GM23338 (cell line): ENCODE measurements at regions not wholly inside any gene's neighbourhood (a gene's known extent, or its start where the extent isn't known, plus 50 kb on each side); places are given as distances from the start of the nearest gene placed in this dataset.

Experiments used
- EZH2 ChIP-seq: fragments of 200-600 bp; sonication (generic); IDR thresholded peaks from one replicate; pipeline ENCODE4 v1.8.0; 2017; ENCODE audit warnings: antibody characterized with exemption, mild to moderate bottlenecking, low read depth; ENCODE audit not compliant: unreplicated experiment
- POLR2AphosphoS5 ChIP-seq: IDR thresholded peaks from 2 replicates; pipeline ENCODE4 v1.6.1; 2016; ENCODE audit warnings: antibody characterized with exemption, low read depth
- TF ChIP-seq, protein P1 (sequence below), 2 experiments: fragments of 200-600 bp in 1 of 2; sonication (generic) in 1 of 2; conservative IDR thresholded peaks; 2 replicates each; pipeline versions ENCODE4 v1.5.1 to v1.6.1; 2016 to 2017; ENCODE audit warnings: antibody characterized with exemption in 2 of 2, low read depth in 2 of 2, mild to moderate bottlenecking in 2 of 2, moderate library complexity in 1 of 2
- TF ChIP-seq, protein P2 (sequence below): IDR thresholded peaks from one replicate; pipeline ENCODE4 v1.6.1; 2018; ENCODE audit warnings: antibody characterized with exemption; ENCODE audit not compliant: unreplicated experiment

DNA sequence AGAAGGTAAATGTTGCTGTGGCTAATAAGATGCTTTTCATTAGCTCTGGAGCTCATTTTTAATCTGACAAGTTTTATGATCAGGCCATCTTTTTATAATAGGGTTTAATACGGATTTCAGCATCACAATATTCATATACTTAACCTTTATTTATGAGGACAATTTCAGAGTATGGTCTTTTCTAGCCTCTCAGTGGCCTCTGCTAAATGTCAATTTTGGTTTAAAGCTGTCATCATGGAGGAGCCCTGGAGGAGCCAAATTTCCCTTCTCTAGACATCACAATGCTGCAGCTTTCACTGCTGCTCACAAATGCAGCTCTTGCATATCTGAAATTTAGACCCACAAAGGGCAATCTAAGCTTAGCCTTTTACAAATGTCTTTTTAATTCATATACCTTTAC lies 510.4 kb downstream of the PCDH7 start:
- TF ChIP-seq, protein P1, sequence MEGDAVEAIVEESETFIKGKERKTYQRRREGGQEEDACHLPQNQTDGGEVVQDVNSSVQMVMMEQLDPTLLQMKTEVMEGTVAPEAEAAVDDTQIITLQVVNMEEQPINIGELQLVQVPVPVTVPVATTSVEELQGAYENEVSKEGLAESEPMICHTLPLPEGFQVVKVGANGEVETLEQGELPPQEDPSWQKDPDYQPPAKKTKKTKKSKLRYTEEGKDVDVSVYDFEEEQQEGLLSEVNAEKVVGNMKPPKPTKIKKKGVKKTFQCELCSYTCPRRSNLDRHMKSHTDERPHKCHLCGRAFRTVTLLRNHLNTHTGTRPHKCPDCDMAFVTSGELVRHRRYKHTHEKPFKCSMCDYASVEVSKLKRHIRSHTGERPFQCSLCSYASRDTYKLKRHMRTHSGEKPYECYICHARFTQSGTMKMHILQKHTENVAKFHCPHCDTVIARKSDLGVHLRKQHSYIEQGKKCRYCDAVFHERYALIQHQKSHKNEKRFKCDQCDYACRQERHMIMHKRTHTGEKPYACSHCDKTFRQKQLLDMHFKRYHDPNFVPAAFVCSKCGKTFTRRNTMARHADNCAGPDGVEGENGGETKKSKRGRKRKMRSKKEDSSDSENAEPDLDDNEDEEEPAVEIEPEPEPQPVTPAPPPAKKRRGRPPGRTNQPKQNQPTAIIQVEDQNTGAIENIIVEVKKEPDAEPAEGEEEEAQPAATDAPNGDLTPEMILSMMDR (conservative IDR thresholded peaks at IDR 0.05; ENCODE audit: low read depth in 2 of 2), result no peak
- TF ChIP-seq POLR2AphosphoS5, result no peak
- TF ChIP-seq, protein P2, sequence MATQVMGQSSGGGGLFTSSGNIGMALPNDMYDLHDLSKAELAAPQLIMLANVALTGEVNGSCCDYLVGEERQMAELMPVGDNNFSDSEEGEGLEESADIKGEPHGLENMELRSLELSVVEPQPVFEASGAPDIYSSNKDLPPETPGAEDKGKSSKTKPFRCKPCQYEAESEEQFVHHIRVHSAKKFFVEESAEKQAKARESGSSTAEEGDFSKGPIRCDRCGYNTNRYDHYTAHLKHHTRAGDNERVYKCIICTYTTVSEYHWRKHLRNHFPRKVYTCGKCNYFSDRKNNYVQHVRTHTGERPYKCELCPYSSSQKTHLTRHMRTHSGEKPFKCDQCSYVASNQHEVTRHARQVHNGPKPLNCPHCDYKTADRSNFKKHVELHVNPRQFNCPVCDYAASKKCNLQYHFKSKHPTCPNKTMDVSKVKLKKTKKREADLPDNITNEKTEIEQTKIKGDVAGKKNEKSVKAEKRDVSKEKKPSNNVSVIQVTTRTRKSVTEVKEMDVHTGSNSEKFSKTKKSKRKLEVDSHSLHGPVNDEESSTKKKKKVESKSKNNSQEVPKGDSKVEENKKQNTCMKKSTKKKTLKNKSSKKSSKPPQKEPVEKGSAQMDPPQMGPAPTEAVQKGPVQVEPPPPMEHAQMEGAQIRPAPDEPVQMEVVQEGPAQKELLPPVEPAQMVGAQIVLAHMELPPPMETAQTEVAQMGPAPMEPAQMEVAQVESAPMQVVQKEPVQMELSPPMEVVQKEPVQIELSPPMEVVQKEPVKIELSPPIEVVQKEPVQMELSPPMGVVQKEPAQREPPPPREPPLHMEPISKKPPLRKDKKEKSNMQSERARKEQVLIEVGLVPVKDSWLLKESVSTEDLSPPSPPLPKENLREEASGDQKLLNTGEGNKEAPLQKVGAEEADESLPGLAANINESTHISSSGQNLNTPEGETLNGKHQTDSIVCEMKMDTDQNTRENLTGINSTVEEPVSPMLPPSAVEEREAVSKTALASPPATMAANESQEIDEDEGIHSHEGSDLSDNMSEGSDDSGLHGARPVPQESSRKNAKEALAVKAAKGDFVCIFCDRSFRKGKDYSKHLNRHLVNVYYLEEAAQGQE, result no peak
- no peak for TF ChIP-seq EZH2
